SK-N-SH treated with all-trans-retinoic acid at 6 μM for 48 hours (cell line): ENCODE measurements at regions not wholly inside any gene's neighbourhood (a gene's known extent, or its start where the extent isn't known, plus 50 kb on each side); places are given as distances from the start of the nearest gene placed in this dataset.
A peak's percentile ranks its signal among the peaks of the same experiment; 100 is the strongest.

Source experiments
- CSDC2 ChIP-seq: fragments of 250-450 bp; sonication (Bioruptor Pico); IDR thresholded peaks from 2 replicates; pipeline ENCODE4 v1.5.0; 2020; ENCODE audit warnings: mild to moderate bottlenecking, moderate library complexity
- TOX ChIP-seq: fragments of 250-450 bp; sonication (Bioruptor Pico); IDR thresholded peaks from 2 replicates; pipeline ENCODE4 v1.8.0; 2021; ENCODE audit warnings: mild to moderate bottlenecking, moderate library complexity, borderline replicate concordance
- TSHZ2 ChIP-seq: fragments of 250-450 bp; sonication (Bioruptor Pico); IDR thresholded peaks from 2 replicates; pipeline ENCODE4 v1.5.0; 2020; ENCODE audit warnings: mild to moderate bottlenecking, moderate library complexity
- ZFP3 ChIP-seq: fragments of 250-450 bp; sonication (Bioruptor Pico); IDR thresholded peaks from 2 replicates; pipeline ENCODE4 v1.5.0; 2020; ENCODE audit warnings: mild to moderate bottlenecking, moderate library complexity
- TF ChIP-seq, protein P1 (sequence below): fragments of 250-450 bp; sonication (Bioruptor Pico); IDR thresholded peaks from 2 replicates; pipeline ENCODE4 v1.8.0; 2020; ENCODE audit warnings: mild to moderate bottlenecking, moderate library complexity, borderline replicate concordance

- TF ChIP-seq ZFP3 (no peak), TOX (CRISPR knock-in tag) (0 out of 2 replicates have a peak, but pooled peaks have one; percentile 21), CSDC2 (no peak), TSHZ2 (CRISPR knock-in tag) (no peak)
- TF ChIP-seq, protein P1, sequence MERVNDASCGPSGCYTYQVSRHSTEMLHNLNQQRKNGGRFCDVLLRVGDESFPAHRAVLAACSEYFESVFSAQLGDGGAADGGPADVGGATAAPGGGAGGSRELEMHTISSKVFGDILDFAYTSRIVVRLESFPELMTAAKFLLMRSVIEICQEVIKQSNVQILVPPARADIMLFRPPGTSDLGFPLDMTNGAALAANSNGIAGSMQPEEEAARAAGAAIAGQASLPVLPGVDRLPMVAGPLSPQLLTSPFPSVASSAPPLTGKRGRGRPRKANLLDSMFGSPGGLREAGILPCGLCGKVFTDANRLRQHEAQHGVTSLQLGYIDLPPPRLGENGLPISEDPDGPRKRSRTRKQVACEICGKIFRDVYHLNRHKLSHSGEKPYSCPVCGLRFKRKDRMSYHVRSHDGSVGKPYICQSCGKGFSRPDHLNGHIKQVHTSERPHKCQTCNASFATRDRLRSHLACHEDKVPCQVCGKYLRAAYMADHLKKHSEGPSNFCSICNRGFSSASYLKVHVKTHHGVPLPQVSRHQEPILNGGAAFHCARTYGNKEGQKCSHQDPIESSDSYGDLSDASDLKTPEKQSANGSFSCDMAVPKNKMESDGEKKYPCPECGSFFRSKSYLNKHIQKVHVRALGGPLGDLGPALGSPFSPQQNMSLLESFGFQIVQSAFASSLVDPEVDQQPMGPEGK = no peak
Measured at GRCh38 chr1:208748387-208749165, 504.4 kb upstream of the PLXNA2 start.
